ENCODE measurements at regions not wholly inside any gene's neighbourhood (a gene's known extent, or its start where the extent isn't known, plus 50 kb on each side); places are given as distances from the start of the nearest gene placed in this dataset.
"Not testable (repeated sequence)": the region's sequence is repeated elsewhere in the genome, so short reads cannot be mapped to it uniquely, and the experiment has no call there.

DNA sequence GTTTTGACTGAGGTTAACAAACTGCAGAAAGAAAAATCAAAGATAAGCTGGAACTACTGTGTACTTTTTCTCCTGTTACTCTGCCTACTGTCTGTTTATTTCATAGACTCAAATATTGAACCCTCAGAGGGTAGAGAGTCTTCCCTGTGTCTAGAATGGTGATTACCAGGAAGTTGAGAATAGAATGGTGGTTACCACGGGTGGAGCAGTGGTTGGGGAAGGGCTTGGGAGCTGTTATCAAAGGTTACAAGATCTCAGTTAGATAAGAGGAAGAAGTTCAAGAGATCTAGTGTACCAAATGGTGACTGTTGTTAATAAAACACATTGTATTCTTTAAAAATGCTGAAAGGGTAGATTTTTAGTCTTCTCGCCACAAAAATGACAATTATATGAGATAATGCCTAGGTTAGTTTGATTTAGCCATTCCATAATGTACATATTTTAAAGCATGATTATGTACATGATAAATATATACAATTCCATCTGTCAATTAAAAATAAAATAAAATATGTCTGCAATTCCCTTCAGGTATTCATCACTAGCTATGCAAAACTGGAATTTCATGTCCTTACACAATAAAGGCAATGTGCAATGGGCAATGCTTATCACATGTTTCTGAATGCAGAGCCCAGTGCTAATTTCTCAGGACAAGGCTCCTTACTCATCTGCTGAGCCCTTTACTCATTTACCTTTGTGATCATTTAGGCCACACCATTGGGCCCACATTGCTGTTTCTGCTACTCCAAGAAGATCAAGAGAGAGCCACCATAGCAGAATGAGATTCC, 474.3 kb upstream of the CAMK1G start:
- no peak for DNase-seq (ENCODE audit: low spot score)

DNA sequence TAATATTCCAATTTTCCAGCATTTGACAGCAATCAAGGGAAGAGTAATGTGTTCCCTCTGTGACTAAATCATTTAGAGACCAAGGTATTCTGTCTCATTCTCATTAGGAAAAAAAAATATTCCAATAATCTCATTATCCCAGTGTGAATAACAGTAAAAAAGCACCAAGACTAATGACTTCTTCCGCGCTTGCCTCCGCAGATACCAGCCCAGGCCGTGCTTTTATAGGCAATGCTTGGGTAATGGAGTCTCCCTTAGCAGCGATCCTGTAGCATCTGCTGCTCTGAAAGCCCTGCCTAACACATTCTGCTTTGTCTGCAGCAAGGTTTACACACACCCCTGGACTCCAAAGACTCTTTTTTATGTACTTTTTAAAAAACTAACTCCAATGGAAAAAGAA, 470.0 kb upstream of the CAMK1G start:
- DNase-seq (ENCODE audit: low spot score): no peak

DNA sequence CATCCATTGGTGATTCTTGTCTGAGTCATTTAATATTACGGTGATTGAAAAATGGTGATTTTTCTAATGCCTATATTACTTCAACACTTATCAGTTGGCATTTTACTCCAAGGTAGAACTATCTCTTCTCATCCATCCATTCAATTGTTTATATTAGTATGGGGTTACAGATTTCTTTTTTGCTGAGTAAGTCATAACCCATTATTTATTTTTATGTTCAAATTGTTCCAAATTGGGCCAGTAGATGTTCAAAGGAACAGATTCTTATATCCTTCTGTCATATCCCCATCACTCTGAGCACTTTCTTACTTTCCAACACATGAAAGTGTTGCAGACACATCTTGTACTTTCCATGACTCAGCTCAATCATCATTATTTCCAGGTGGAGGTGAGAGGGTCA, 466.8 kb upstream of the CAMK1G start:
- no peak for DNase-seq (ENCODE audit: low spot score)

DNA sequence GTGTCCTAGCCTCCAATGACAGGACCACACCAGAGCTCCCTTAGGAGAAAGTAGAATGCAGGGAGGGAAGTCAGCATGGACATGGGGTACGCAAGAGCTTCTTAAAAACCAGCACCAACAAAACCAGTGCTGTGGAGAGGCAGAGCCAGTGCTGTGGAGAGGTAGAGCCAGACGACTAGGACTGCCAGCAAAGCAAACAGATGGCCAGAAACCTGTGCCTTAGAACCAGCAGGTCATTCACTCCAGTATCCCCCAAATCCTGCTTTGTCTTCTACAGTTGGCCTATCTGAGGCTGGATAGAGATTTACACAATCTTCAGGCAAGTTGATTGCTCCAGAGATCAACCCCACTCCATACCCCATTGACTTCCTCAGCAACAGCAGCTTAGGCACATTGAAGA, 459.9 kb upstream of the CAMK1G start:
- no peak for DNase-seq (ENCODE audit: low spot score)

DNA sequence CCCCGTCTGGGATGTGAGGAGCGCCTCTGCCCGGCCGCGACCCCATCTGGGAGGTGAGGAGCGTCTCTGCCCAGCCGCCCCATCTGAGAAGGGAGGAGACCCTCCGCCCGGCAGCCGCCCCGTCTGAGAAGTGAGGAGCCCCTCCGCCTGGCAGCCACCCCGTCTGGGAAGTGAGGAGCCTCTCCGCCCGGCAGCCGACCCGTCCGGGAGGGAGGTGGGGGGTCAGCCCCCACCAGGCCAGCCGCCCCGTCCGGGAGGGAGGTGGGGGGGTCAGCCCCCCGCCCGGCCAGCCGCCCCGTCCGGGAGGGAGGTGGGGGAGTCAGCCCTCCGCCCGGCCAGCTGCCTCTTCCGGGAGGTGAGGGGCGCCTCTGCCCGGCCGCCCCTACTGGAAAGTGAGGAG, 454.4 kb upstream of the CAMK1G start:
- not testable (repeated sequence) for DNase-seq (ENCODE audit: low spot score)

DNA sequence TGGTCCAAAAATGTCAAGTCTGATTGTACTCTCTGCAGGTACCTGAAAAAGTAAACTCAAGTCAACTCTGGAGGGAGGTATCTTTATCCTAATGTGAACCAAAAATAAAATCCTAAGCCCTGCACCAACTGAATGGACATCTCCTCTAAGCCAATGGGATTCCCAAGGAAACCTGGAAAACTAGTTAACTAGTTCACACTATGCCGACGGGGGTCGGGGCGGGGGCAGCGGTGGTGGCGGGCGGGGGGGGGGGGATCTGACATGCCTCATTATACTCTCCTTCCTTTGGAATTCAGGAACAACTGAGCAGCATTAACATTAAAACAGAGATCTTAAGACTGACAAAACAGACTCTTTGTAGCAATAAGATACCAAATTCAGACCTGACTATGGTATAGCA, 452.6 kb upstream of the CAMK1G start:
- DNase-seq (ENCODE audit: low spot score): no peak

DNA sequence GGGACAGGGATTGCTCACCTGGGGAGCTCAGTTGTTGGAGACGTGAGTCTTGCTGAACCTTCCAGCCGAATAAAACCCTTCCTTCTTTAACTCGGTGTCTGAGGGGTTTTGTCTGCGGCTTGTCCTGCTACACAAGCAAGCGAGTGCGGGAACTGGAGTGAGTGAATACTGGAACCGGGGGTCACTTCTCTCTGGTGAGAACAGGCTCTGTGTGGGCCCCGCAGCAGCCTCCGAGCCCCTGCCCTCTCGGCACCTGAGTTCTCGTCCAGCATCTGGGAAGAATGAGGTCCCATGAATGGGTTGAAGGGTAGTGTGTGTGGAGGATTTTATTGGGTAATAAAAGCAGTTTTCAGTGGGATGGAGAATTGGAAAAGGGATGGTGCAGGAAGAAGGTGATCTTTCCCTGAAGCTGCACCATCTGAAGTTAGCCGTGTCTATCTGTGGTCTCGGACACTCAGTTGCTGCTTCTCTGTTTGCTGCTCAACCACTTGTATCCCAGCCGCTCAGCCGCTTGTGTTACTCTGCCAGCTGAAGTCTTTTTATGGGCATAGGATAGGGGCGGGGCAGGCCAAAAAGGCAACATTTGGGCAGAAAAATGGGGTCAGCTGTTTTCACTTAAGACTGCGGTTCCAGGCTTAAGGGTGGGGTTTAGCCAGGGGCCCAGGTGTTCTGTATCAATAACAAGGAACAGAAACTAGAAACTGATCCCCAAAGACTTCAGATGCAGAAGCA, 450.6 kb upstream of the CAMK1G start:
- DNase-seq (ENCODE audit: low spot score): no peak

DNA sequence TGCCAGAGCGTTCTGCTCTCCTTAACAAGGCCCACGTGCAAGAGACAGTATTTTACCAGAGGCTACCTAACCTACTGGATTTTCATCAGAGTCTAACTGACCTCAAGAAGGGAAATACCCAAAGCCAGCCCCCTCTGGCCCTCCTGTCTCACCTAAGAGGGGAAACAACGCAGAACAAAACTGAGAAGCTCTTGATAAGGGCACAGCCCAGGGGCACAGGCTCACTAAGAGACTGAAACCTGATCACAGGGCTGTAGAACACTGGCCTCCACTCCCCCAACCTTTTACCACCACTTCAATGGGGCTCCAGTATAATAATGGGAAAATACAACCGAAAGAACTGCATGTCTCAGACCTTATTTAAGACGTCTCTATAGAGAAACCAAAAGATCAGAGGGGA, 449.5 kb upstream of the CAMK1G start:
- DNase-seq (ENCODE audit: low spot score): no peak

DNA sequence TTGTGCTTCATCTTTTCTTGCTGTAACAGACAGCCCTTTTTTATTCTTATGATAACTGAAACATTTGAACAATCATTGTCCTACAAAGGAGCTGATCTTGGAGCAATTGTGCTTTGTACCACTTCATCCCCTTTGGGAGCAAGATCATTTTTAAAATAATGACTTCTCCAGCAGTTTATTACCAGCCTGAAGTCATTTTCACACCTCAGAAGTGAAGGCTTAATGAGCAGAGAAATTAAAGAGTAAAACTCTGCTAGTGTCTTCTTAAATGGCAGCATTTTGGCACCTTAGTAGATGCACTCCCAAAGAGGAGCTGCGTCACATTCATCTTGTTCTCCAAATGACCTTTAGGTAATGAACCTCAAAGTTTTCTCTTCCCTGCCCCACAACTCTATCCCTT, 439.6 kb upstream of the CAMK1G start:
- no peak for DNase-seq (ENCODE audit: low spot score)

DNA sequence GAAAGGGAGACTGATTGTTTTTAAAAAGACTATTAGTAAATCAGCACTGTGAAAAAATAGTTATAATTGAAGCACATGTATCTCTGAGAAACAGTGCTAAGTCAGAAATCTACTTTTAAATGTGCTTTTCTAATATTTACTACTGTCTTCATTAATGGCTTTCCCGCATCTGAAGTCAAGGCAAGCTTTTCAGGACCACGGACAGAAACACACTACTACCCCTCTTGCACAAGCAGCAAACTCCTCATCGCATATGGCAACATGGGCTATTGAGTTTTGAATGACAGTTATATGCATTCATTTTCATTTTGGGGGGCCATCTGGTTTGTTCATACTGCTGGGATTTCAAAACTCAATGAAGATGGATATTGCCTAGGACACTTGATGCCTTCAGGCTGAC, 433.4 kb upstream of the CAMK1G start:
- no peak for DNase-seq (ENCODE audit: low spot score)

DNA sequence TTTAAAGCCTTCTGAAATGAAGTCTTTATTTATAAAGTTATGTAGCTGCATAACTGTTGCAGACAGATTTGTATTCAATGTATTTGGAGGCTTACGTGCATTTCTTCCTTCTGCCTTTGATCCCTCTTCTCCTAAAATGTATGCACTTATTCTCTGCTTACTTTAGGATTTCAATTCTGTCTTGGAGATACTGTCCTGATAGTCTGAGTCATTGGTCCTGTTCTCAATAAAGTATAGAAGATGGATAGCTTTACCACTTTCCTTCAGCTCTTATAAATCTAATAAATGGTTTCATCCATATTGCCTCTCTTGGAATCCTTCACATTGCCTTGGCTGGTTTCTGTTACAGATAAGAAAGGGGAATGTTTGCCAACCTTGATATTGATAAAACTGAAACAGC, 430.1 kb upstream of the CAMK1G start:
- DNase-seq (ENCODE audit: low spot score): no peak

DNA sequence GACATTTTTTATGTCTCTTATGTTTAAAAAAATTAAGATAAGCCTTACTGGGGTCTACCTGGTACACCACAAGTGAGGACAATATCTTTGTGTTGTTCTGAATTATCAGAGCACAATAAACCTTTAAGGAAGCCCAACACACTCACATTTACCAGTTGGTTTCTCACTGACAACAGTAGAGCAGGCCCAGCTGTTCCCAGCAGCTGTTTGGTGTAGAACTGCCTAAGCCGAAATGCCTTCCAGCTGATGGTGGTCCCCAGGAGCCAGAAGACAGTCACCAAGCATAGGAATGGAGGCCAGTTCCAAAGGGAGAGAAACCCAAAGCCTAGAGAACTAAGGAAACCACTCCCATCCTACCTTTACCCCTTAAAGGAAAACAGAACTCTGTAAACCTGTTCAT, 428.6 kb upstream of the CAMK1G start:
- no peak for DNase-seq (ENCODE audit: low spot score)

DNA sequence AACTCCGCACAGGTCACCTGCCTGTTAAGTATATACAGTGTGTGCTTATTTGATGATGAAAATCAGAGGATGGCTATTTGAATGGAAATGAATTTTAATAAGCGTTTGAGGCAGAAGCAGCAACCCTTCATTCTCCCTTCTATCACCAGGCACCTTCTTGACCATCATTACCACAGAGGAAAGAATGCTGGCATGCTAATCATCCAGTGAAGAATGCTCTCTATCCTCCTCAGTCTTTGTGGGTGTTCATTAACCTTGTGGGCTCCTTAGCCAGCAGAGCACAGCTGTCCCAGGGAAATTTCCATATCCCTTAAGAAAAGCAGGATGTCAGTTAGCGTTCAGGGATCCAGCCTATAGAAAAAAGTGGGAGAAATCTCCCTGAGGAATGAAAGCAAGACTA, 428.0 kb upstream of the CAMK1G start:
- DNase-seq (ENCODE audit: low spot score): no peak

DNA sequence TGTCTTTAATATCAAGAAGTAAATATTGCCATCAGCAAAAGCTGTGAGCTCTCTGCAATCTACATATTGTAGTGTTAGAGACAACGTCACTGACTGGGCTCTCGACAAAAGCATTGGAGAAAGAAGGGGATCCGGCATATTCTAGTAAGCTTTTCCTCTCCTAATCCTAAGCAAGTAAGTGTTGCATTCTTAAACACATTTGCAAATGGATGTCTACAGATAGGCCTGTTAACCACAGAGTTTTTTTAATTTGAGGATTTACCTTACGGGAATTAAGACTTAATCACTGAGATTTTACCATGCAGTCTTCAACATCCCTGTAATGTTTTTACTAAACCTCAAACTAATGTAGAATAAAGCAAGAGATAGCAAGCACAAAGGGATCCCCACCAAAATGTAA, 426.5 kb upstream of the CAMK1G start:
- DNase-seq (ENCODE audit: low spot score): no peak

DNA sequence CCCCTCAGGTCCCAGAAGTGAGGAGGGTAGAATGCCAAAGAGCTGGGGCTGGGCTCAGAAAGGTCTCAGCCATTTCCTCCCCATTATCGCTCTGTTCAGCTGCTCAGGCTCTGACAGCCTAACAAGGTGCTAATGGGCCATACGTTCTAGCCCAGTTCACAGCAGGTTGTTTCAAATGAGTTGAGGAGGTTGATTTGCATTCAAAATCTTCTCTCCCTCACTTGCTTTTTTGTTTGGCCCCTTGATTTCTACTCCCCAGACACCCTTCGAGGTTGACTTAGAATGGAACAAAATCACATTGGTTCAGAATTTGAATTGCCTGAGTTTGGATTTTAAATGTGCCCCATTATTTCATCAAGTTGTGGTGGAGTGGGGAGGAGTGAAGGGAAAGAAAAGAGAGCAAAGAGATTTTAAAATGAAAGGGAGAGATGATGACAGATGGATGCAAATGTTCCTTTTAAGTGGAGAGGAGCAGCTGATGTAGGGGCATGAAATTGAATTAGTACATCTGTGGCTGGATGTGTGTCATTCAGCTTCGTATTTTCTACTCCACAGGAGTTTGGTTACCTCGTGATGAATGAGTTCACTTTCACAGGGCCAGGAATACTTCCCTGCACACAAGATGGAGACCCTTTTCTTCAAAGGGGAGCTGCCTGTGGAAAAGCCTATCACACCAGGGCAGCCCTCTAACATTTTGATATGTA, 425.8 kb upstream of the CAMK1G start:
- no peak for DNase-seq (ENCODE audit: low spot score)

DNA sequence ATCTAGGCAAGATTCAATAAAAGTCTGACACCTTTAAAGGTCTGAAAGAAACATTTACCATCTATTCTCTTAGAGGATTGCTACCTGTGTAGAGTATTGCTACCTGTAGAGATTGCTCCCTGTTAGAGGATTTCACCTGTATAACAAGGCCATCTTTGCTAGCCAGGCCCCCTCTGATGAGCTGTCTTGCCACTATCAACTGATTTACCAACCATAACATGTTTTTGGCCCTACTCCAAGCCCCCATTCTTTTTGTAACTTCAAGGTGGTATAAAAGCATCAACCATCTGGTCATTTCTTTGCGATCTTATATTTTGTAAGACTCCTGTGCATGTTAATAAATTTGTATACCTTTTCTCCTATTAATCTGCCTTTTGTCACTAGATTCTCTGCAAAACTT, 424.7 kb upstream of the CAMK1G start:
- DNase-seq (ENCODE audit: low spot score): no peak

DNA sequence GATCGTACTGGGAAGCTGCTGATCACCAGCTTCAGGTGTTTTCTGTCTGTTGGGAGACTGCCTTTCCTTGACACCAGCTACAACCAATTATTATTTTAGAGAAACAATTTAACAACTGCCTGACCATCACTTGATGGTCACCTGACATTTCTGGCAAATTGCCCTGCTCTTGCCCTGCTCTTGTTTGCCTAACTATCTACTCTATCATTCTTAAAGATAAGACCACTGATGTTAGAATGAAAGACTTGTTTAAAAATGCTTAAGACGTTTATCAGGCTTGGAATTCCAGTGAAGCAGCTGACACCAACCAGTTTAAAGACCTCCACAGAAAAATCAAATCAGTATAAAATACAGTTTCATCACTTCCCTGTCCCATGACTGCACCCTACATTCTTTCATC, 423.3 kb upstream of the CAMK1G start:
- no peak for DNase-seq (ENCODE audit: low spot score)

DNA sequence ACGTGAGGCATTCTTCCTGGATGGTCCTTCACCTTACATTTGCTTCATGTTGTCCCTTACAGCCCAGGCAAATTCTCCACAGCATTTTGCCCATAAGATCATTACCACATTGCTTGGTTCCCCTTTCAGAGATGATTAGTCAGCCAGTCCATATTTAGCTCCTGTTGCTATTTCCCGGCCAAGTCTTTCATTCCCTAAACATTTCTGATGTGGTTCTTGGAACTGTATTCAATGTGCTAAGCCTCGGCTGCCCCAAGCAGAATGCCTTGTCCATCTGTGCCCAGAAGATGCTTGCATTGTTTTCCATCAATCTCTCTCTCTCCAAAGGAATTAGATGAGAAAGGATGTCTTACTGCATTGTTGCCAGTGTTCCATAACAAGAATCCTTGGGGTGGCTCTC, 420.9 kb upstream of the CAMK1G start:
- DNase-seq (ENCODE audit: low spot score): no peak

DNA sequence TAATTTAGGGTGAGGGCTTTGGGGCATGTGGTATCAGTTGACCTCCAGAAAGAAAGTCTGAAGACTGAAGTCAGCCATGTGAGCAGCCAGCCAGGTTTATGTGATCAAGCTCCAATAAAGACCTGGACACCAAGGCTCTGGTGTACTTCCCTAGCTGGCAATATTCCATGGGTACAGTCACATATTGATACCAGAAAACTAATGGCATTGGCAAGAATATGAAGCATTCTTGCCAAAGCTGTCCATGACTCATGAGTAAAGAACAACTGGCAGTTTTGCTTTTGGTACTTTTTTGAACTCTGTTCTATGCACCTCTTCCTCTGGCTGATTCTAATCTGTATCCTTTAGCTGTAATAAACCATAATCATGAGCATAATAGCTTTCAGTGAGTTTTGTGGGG, 415.3 kb upstream of the CAMK1G start:
- no peak for DNase-seq (ENCODE audit: low spot score)

DNA sequence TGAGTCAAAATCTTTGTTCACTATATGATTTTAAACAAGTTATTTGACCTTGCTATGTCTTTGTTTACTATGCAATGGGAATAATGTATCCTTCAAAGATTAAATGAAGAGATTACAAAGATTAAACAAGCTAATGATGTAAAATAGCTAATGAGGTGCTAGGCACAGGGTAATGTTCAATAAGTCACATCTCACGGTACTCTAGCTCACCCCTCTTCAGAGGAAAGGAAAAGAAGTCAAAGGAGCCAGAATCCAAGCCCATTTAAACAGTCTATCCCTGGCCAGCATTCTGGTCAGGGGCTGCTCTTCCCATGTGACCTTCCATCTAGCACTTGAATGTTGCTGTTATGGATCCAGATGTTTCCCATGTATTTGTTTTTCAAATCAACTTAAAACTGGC, 412.4 kb upstream of the CAMK1G start:
- no peak for DNase-seq (ENCODE audit: low spot score)

DNA sequence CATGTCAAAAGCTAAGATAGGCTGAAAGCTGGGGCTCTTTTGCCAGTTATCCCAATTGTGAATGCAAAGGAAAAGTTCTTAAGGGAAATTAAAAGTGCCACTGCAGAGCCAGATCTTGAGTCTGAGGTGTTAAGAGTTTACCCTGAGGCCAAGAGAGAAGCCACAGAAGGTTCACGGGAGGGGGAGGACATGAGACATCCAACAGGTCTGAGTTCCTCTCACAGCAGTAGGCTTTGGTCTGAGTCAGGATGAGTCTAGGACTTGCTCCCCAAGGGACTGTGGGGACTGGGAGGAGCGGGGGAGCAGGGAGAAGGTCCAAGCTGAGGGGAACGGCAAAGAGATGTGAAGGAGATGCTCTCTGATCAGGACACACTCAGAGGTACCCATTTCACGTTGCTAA, 411.2 kb upstream of the CAMK1G start:
- DNase-seq (ENCODE audit: low spot score): no peak

DNA sequence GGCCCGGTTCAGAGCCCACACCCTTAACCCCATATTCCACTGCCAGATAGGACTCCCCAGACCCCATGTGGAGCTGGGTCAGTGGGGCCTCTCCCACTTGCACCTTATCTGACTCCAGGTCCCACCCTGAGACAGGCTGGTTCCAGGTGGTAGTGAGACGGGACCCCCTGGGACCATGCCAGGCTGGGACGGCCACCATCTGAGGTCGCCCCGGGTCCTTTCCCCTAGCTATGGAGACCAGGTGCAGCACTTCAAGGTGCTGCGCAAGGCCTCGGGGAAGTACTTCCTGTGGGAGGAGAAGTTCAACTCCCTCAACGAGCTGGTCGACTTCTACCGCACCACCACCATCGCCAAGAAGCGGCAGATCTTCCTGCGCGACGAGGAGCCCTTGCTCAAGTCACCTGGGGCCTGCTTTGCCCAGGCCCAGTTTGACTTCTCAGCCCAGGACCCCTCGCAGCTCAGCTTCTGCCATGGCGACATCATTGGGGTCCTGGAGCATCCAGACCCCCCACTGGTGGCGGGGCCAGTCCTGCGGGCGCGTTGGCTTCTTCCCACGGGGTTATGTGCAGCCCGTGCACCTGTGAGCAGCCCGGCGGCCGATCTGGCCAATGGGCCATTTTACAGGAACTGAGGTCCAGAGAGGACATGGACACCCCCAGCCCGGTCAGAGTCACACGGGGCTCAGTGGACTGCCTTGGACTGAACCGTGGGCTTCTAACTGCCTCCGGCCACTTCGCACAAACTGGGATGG, 410.5 kb upstream of the CAMK1G start:
- DNase-seq (ENCODE audit: low spot score): not testable (repeated sequence)
